SJCRH30 (cell line): ENCODE measurements at regions not wholly inside any gene's neighbourhood (a gene's known extent, or its start where the extent isn't known, plus 50 kb on each side); places are given as distances from the start of the nearest gene placed in this dataset.

Experiments
- DNase-seq, 2 experiments: peaks; one replicate each; pipeline ENCODE4 v3.0.0-alpha.2; 2015 to 2020
- H3K27ac ChIP-seq: fragments of 250-450 bp; sonication (Bioruptor Pico); 2 replicates; pipeline ENCODE4 v1.5.1; 2020; ENCODE audit warnings: mild to moderate bottlenecking, moderate library complexity
- H3K27me3 ChIP-seq: fragments of 250-450 bp; sonication (Bioruptor Pico); 2 replicates; pipeline ENCODE4 v1.5.1; 2020; ENCODE audit warnings: mild to moderate bottlenecking, moderate library complexity
- H3K36me3 ChIP-seq: fragments of 250-450 bp; sonication (Bioruptor Pico); 2 replicates; pipeline ENCODE4 v1.5.1; 2020; ENCODE audit warnings: mild to moderate bottlenecking, moderate library complexity
- H3K4me1 ChIP-seq: fragments of 250-450 bp; sonication (Bioruptor Pico); 2 replicates; pipeline ENCODE4 v1.5.1; 2020; ENCODE audit warnings: mild to moderate bottlenecking, moderate library complexity
- H3K4me3 ChIP-seq: fragments of 250-450 bp; sonication (Bioruptor Pico); 2 replicates; pipeline ENCODE4 v1.5.1; 2020; ENCODE audit warnings: mild to moderate bottlenecking, moderate library complexity
- H3K9me3 ChIP-seq: fragments of 250-450 bp; sonication (Bioruptor Pico); replicated peaks from 2 replicates; pipeline ENCODE4 v1.5.1; 2020; ENCODE audit warnings: mild to moderate bottlenecking, moderate library complexity

- no peaks in the 10 kb centered on the region for H3K4me1 ChIP-seq
- H3K4me3 ChIP-seq, result no peak overlapping the region
- H3K36me3 ChIP-seq, result no peaks in the 10 kb centered on the region
- DNase-seq, result no peak
- no peaks in the 10 kb centered on the region for H3K9me3 ChIP-seq
- H3K27ac ChIP-seq, result no peak overlapping the region
- no peaks in the 10 kb centered on the region for H3K27me3 ChIP-seq
These were observed 1441.7 kb upstream of the CELF4 start for GRCh38 chr18:39007031-39007902.

DNA sequence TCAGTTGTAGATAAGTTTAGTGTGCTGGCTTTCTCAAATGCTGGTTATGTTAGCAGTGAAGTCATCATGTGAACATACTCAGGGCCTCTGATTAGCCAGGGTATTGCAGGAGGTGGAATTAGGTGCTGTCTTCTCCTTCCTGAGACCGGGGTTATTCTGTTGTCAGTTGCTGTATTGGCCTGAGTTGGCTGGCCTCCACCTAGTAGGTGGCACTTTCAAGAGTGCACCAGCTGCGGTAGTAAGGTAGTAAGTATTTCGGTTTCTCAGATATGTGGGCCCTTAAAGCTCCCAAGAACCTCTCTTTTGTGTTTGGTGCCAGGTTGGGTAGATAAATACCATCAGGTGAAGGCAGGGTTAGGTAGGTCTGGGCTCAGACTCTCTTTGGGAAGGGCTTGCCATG is 1430.5 kb upstream of the CELF4 start:
- Histone ChIP-seq H3K4me3 (no peak overlapping the region), H3K36me3 (no peaks in the 10 kb centered on the region), H3K9me3 (no peaks in the 10 kb centered on the region), H3K4me1 (no peaks in the 10 kb centered on the region), H3K27ac (no peak overlapping the region), H3K27me3 (no peaks in the 10 kb centered on the region)
- no peak for DNase-seq

DNA sequence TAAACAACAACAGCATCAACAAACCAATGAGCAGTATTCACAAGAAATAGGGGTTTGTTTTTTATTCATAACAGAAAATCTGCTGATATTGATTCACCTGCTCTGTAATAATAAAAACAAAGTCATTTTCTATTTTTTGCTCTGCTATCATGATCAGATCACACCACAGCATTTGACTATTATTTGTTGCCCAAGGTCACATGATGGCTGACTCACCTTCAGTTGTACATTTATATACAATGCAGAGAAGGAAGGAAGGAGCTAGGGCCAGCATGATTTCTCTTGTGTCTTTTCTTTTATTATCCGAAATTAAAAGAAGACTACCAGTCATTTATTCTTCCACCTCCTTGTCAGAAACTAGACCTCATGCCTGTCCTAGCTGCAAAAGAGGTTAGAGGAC is 1427.7 kb upstream of the CELF4 start:
- Histone ChIP-seq H3K4me3 (no peak overlapping the region), H3K4me1 (no peaks in the 10 kb centered on the region), H3K36me3 (no peaks in the 10 kb centered on the region), H3K27ac (no peak overlapping the region), H3K9me3 (no peaks in the 10 kb centered on the region), H3K27me3 (no peaks in the 10 kb centered on the region)
- no peak for DNase-seq

DNA sequence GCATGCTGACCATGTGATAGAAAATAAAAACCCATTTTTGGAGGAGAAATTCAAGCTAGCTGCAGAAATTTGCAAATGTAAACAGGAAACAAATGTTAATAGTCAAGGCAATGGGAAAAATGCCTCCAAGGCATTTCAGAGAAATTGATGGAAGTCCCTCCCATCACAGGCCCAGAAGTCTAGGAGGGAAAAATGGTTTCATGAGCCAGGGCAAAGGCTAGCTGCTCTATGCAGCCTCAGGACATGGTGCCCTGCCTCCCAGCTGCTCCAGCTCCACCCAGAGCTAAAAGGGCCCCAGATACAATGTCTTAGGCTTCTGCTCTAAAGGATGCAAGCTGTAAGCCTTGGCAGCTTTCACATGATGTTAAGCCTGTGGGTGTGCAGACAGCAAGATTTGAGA is 1419.4 kb upstream of the CELF4 start:
- Histone ChIP-seq H3K27ac (no peak overlapping the region), H3K9me3 (no peaks in the 10 kb centered on the region), H3K36me3 (no peaks in the 10 kb centered on the region), H3K27me3 (no peaks in the 10 kb centered on the region), H3K4me1 (no peaks in the 10 kb centered on the region), H3K4me3 (no peak overlapping the region)
- DNase-seq, result no peak

- DNase-seq, result no peak
- H3K27me3 ChIP-seq, result no peaks in the 10 kb centered on the region
- no peaks in the 10 kb centered on the region for H3K4me1 ChIP-seq
- H3K27ac ChIP-seq, result no peak overlapping the region
- H3K36me3 ChIP-seq, result no peaks in the 10 kb centered on the region
- no peak overlapping the region for H3K4me3 ChIP-seq
- no peaks in the 10 kb centered on the region for H3K9me3 ChIP-seq
These were observed 1416.5 kb upstream of the CELF4 start for GRCh38 chr18:38982072-38982471.

DNA sequence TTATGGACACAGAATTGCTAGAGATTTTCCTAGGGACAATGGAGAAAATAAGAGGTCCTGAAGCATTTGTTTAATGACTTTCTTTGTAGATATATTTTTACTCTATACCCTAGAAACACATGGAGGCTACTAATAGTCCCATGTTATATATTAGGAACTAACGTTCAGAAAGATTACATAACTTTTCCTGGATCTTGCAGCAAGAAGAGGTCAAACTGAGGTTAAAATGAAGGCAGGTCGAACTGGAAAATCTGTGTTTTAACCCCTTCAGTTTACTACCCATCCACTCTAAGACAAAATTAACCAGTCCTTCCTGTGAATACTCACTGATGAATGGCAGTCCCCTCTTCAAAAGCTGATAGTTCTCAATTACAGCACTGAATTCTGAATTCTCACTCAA is 1415.8 kb upstream of the CELF4 start:
- Histone ChIP-seq H3K36me3 (no peaks in the 10 kb centered on the region), H3K9me3 (no peaks in the 10 kb centered on the region), H3K4me3 (no peak overlapping the region), H3K27me3 (no peaks in the 10 kb centered on the region), H3K27ac (no peak overlapping the region), H3K4me1 (no peaks in the 10 kb centered on the region)
- DNase-seq, result no peak

GRCh38 chr18:38980420-38980819 is 1414.8 kb upstream of the CELF4 start:
- no peak for DNase-seq
- Histone ChIP-seq H3K4me3 (no peak overlapping the region), H3K36me3 (no peaks in the 10 kb centered on the region), H3K9me3 (no peaks in the 10 kb centered on the region), H3K27ac (no peak overlapping the region), H3K4me1 (no peaks in the 10 kb centered on the region), H3K27me3 (no peaks in the 10 kb centered on the region)

GRCh38 chr18:38972571-38972970 is 1407.0 kb upstream of the CELF4 start:
- H3K27me3 ChIP-seq, result no peaks in the 10 kb centered on the region
- H3K4me1 ChIP-seq, result no peaks in the 10 kb centered on the region
- no peaks in the 10 kb centered on the region for H3K36me3 ChIP-seq
- no peak overlapping the region for H3K4me3 ChIP-seq
- no peaks in the 10 kb centered on the region for H3K9me3 ChIP-seq
- no peak overlapping the region for H3K27ac ChIP-seq
- no peak for DNase-seq

DNA sequence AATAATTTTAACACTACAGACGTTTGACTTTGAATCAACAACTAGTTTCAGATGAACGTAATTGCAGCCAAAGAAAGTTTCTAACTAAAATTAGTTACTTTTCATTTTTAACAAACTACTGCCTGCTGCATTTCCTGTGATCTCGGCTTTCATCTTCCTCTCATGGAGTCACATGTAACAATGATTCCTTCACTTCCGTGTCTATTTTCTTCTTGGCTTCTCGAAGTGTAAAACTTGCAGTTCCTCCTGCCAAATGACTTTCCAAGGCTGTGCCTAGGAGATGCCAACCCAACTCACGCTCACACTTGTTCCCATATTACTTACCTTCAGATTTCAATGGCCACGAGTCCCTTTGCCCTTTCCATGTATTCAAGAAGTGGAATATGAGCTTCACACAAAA is 1406.3 kb upstream of the CELF4 start:
- Histone ChIP-seq H3K27me3 (no peaks in the 10 kb centered on the region), H3K9me3 (no peaks in the 10 kb centered on the region), H3K4me1 (no peaks in the 10 kb centered on the region), H3K36me3 (no peaks in the 10 kb centered on the region), H3K4me3 (no peak overlapping the region), H3K27ac (no peak overlapping the region)
- no peak for DNase-seq

- no peak overlapping the region for H3K4me3 ChIP-seq
- DNase-seq, result no peak
These were observed 1401.2 kb upstream of the CELF4 start for GRCh38 chr18:38966841-38967240.

GRCh38 chr18:38963943-38964660 is 1398.5 kb upstream of the CELF4 start:
- no peak overlapping the region for H3K27ac ChIP-seq
- H3K36me3 ChIP-seq, result no peaks in the 10 kb centered on the region
- no peak for DNase-seq
- H3K27me3 ChIP-seq, result no peaks in the 10 kb centered on the region
- no peaks in the 10 kb centered on the region for H3K4me1 ChIP-seq
- H3K9me3 ChIP-seq, result no peaks in the 10 kb centered on the region
- no peak overlapping the region for H3K4me3 ChIP-seq

More at GRCh38 chr18:38966841-38967240, 1401.2 kb upstream of the CELF4 start:
- no peaks in the 10 kb centered on the region for H3K36me3 ChIP-seq
- H3K27ac ChIP-seq, result no peak overlapping the region
- H3K27me3 ChIP-seq, result no peaks in the 10 kb centered on the region
- H3K4me1 ChIP-seq, result no peaks in the 10 kb centered on the region
- H3K9me3 ChIP-seq, result no peaks in the 10 kb centered on the region

DNA sequence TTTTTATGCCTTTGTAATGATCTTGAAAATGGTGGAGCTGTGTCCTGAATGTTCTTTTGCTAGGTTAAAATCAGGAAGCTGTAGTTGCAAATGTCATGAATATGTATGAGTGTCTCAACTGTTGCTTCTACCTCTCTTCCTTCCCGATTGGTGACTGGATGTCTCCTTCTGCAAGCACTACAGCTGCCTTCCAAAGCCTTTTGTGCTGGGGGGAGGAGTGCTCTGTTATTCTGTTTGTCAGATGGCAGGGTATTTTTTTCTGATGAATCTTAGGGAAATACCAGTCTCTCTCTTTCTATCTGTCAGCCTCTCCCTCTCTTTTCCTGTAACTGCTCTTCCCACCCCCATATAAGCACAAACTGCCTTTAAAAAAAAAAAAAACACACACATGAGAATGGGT is 1396.3 kb upstream of the CELF4 start:
- Histone ChIP-seq H3K36me3 (no peaks in the 10 kb centered on the region), H3K4me1 (no peaks in the 10 kb centered on the region), H3K4me3 (no peak overlapping the region), H3K27ac (no peak overlapping the region), H3K9me3 (no peaks in the 10 kb centered on the region), H3K27me3 (no peaks in the 10 kb centered on the region)
- DNase-seq, result no peak

DNA sequence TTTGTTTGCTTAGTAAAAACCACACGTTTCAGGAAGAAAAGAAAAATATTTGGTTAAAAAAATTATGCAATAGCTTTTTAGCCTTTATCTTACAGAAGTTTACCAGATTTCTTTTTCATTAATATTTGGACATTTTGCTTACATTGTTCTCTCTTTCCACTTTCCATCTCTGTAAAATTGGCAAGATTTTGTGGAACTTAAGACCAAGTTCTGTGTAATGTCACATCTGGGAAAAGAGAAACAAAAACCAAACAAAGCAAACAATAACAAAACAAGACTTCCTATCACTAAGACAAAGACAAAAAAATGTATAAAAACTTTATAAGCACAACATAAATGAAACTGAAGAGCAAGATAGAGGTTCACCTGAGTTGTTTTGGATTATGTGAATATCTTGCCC is 1392.1 kb upstream of the CELF4 start:
- Histone ChIP-seq H3K4me1 (no peaks in the 10 kb centered on the region), H3K9me3 (no peaks in the 10 kb centered on the region), H3K4me3 (no peak overlapping the region), H3K27me3 (no peaks in the 10 kb centered on the region), H3K27ac (no peak overlapping the region), H3K36me3 (no peaks in the 10 kb centered on the region)
- no peak for DNase-seq

DNA sequence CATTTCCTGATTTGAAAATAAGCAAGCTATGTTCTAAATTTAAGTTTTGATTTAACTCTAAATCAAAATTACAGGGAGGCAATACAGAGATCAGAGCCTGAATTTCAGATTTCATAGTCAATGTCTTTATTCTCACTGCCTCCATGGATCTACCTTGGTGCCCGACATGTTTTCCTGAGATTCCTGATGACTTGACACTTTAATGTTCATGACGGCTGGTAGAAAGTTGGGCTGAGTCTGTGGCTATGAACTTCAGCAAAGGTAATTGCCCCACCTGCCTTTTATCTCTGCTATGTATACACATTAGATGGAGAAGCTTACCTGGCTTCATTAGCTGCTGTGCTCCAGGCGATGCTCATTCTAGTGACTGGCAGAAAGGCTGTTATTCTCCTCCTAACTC is 1390.5 kb upstream of the CELF4 start:
- DNase-seq, result no peak
- no peaks in the 10 kb centered on the region for H3K9me3 ChIP-seq
- H3K4me1 ChIP-seq, result no peaks in the 10 kb centered on the region
- H3K36me3 ChIP-seq, result no peaks in the 10 kb centered on the region
- no peak overlapping the region for H3K4me3 ChIP-seq
- no peak overlapping the region for H3K27ac ChIP-seq
- no peaks in the 10 kb centered on the region for H3K27me3 ChIP-seq

DNA sequence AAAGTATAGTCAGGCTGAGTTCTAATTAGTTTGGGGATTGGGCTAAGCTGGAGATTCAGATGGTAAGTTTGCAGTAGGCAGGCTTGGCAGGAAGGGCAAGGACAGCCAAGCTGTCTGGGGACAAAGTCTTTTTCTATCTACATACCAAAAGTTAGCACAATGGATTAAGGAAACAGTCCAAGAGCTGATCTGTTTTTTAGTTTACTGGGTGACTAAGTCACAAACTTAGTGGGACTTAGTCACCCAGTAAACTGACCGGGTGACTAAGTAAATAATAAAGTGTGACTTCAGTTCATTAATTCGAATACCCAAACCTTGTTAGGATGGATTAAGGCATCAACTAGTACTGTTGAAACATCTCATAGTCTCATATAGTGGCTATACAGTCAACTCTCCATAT is 1386.0 kb upstream of the CELF4 start:
- no peaks in the 10 kb centered on the region for H3K27me3 ChIP-seq
- H3K27ac ChIP-seq, result no peak overlapping the region
- no peaks in the 10 kb centered on the region for H3K4me1 ChIP-seq
- no peaks in the 10 kb centered on the region for H3K9me3 ChIP-seq
- no peak for DNase-seq
- no peak overlapping the region for H3K4me3 ChIP-seq
- no peaks in the 10 kb centered on the region for H3K36me3 ChIP-seq

GRCh38 chr18:38948436-38948835 is 1382.8 kb upstream of the CELF4 start:
- Histone ChIP-seq H3K36me3 (no peaks in the 10 kb centered on the region), H3K27ac (no peak overlapping the region), H3K27me3 (no peaks in the 10 kb centered on the region), H3K4me3 (no peak overlapping the region), H3K9me3 (no peaks in the 10 kb centered on the region), H3K4me1 (no peaks in the 10 kb centered on the region)
- DNase-seq, result no peak
